ENCODE measurements at regions not wholly inside any gene's neighbourhood (a gene's known extent, or its start where the extent isn't known, plus 50 kb on each side); places are given as distances from the start of the nearest gene placed in this dataset.

- H3K4me3 ChIP-seq, result no peak overlapping the region
- no peaks in the 10 kb centered on the region for H3K4me1 ChIP-seq
- H3K27me3 ChIP-seq, result no peaks in the 10 kb centered on the region
- H3K9me3 ChIP-seq, result no peaks in the 10 kb centered on the region
- DNase-seq (peak in 1 of 6 donors; percentile 35), FAIRE-seq (no peak), ATAC-seq (no peak)
- intact Hi-C loops (cut with DNase I), result no loop called here
- H3K36me3 ChIP-seq, result no peaks in the 10 kb centered on the region
- TF ChIP-seq CTCF (IDR thresholded peaks at IDR 0.05), result no peak
- 64 to 76% methylated on average over 2 of the region's 2 CpGs for WGBS, 2 donors
- H3K27ac ChIP-seq, result no peak overlapping the region
Observed at GRCh38 chr9:81122749-81123148, 566.6 kb downstream of the TLE1 start.

GRCh38 chr9:81119591-81119990 lies 569.8 kb downstream of the TLE1 start:
- H3K4me1 ChIP-seq, result peaks cover 0 to 2% (median 0%) of the 10 kb centered on the region in 3 donors
- H3K27ac ChIP-seq, result no peak overlapping the region
- no peaks in the 10 kb centered on the region for H3K36me3 ChIP-seq
- no peaks in the 10 kb centered on the region for H3K27me3 ChIP-seq
- no peak overlapping the region for H3K4me3 ChIP-seq
- ATAC-seq (no peak), DNase-seq (no peak), FAIRE-seq (no peak)
- no peaks in the 10 kb centered on the region for H3K9me3 ChIP-seq
- TF ChIP-seq CTCF (IDR thresholded peaks at IDR 0.05), result no peak
- intact Hi-C loops (cut with DNase I), result no loop called here
- WGBS, 2 donors, result 53 to 73% methylated on average over 1 of the region's 1 CpG

GRCh38 chr9:81118416-81118815 lies 570.9 kb downstream of the TLE1 start:
- H3K4me3 ChIP-seq, result no peak overlapping the region
- H3K27me3 ChIP-seq, result no peaks in the 10 kb centered on the region
- 91 to 92% methylated on average over 1 of the region's 1 CpG for WGBS, 2 donors
- DNase-seq (no peak), ATAC-seq (no peak), FAIRE-seq (no peak)
- no peak for TF ChIP-seq CTCF (IDR thresholded peaks at IDR 0.05)
- H3K9me3 ChIP-seq, result no peaks in the 10 kb centered on the region
- H3K36me3 ChIP-seq, result no peaks in the 10 kb centered on the region
- H3K27ac ChIP-seq, result no peak overlapping the region
- H3K4me1 ChIP-seq, result peaks cover 0 to 10% (median 0%) of the 10 kb centered on the region in 3 donors
- intact Hi-C loops (cut with DNase I), result no loop called here

DNA sequence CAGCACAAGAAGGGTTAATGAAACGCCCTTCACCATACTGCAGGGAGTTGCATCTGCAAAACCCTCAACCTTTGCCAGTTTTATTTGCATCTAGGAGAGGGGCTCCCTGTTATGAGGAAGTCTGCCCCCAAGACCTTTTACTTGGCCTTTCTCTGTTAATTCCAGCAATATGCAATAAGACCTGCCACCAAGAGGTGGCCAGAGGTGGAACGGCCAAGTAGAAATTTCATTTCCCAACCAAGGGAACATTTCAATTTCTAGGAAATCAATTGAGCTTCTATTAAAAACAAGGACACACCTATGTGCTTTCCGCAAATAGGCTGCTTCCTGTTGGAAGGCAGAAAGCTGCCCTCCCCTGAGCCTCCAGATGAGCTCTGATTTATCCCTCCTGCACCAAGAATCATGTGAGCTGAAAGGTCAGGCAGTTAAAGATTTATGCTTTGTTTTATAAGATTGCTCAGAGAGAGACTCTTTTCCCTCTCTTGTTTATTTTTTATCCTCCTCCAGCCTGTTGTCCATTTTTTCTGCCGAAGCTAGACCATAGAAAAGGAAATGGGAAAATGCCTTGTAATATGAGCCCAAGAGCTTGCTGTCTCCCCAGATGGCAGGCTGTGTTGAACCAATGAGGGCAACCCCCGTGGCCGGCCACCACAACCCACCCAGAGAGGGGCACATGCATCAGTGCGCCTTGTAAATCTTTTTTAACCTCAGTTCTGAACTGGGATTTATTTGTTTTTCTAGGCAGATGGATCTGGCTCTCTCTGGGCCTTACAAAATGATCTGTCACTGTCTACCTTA lies 572.8 kb downstream of the TLE1 start:
- no peaks in the 10 kb centered on the region for H3K9me3 ChIP-seq
- ATAC-seq (no peak), DNase-seq (no peak), FAIRE-seq (no peak)
- no peak overlapping the region for H3K27ac ChIP-seq
- H3K36me3 ChIP-seq, result no peaks in the 10 kb centered on the region
- no peak overlapping the region for H3K4me3 ChIP-seq
- no peaks in the 10 kb centered on the region for H3K27me3 ChIP-seq
- peaks cover 0 to 10% (median 0%) of the 10 kb centered on the region in 3 donors for H3K4me1 ChIP-seq
- TF ChIP-seq CTCF (IDR thresholded peaks at IDR 0.05), result no peak
- intact Hi-C loops (cut with DNase I), result no loop called here
- 57 to 64% methylated on average over 7 of the region's 7 CpGs for WGBS, 2 donors

- peaks cover 0 to 10% (median 0%) of the 10 kb centered on the region in 3 donors for H3K4me1 ChIP-seq
- no peaks in the 10 kb centered on the region for H3K9me3 ChIP-seq
- no peak for TF ChIP-seq CTCF (IDR thresholded peaks at IDR 0.05)
- H3K4me3 ChIP-seq, result no peak overlapping the region
- FAIRE-seq (no peak), ATAC-seq (peak in 2 of 4 donors; percentile 37 to 63), DNase-seq (no peak)
- 60 to 74% methylated on average over 7 of the region's 7 CpGs for WGBS, 2 donors
- intact Hi-C loops (cut with DNase I), result no loop called here
- no peak overlapping the region for H3K27ac ChIP-seq
- H3K36me3 ChIP-seq, result no peaks in the 10 kb centered on the region
- no peaks in the 10 kb centered on the region for H3K27me3 ChIP-seq
Observed at GRCh38 chr9:81113453-81114124, 575.8 kb downstream of the TLE1 start.

Measured in pancreas (tissue), 10 donors.